ENCODE measurements at regions not wholly inside any gene's neighbourhood (a gene's known extent, or its start where the extent isn't known, plus 50 kb on each side); places are given as distances from the start of the nearest gene placed in this dataset.
A peak's percentile ranks its signal among the peaks of the same experiment; 100 is the strongest.
"Not testable (repeated sequence)": the region's sequence is repeated elsewhere in the genome, so short reads cannot be mapped to it uniquely, and the experiment has no call there.

- peak; percentile 48 for DNase-seq
Measured at GRCh38 chr22:25462474-25463346, 101.8 kb upstream of the GRK3 start.

DNA sequence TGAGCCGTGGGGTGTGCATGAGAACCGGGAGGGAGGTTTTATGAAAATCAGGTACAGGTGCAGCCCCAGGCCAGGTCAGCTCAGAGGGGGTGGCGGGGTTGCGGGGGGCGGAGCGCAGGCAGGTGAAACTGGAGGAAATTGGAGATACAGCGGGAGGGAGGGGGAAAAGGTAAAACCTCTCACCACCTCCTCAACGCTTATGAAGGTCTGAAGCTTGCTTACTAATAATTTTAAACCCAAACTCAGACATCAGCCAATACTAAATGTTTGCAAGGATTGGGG lies 101.2 kb upstream of the GRK3 start:
- not testable (repeated sequence) for DNase-seq

GRCh38 chr22:25464326-25464725 lies 100.1 kb upstream of the GRK3 start:
- DNase-seq, result not testable (repeated sequence)

DNA sequence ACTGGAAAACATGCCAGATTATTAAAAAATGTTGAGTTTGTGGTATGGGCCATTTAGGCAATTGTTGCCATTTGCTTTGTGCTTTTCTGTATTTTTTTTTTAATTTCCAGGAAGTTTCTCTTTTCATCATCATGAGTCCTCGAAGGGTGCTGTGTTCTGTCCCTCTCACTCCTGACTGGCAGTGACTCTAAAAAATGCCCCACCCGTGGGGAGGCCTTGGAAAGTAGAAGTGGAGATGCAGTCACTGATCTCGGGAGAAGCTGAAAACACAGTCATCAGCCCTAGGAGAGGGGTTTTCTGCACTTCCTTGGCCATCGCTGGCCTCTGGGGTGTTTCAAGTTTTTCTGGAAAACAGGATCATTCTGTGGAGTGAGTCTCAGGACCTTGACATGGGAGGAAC lies 98.5 kb upstream of the GRK3 start:
- DNase-seq, result no peak

- DNase-seq, result no peak
Measured at GRCh38 chr22:25472382-25472781, 92.1 kb upstream of the GRK3 start.

- no peak for DNase-seq
Measured at GRCh38 chr22:25475257-25476022, 89.0 kb upstream of the GRK3 start.

GRCh38 chr22:25477358-25477757 lies 87.1 kb upstream of the GRK3 start:
- DNase-seq, result no peak

- DNase-seq, result no peak
Measured at GRCh38 chr22:25478111-25478510, 86.4 kb upstream of the GRK3 start.

DNA sequence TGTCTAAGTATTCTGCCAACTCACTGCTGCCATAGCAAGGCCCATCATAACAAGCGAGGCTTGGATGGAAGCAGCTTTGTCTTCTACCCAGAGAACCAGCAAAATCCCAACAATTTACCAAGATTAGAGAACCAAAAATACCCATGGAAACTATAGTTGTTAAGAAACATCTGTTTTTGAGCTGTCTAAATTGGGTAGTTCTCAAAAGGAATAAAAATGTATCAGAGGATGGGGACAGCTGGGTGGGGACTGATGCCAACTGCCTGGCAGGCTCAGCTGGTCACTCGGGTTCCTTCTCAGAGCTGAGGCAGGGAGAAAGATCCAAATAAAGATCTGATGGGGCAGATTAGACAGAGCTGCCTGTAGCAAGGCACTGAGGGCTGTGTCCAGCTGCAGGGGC lies 85.9 kb upstream of the GRK3 start:
- no peak for DNase-seq

DNA sequence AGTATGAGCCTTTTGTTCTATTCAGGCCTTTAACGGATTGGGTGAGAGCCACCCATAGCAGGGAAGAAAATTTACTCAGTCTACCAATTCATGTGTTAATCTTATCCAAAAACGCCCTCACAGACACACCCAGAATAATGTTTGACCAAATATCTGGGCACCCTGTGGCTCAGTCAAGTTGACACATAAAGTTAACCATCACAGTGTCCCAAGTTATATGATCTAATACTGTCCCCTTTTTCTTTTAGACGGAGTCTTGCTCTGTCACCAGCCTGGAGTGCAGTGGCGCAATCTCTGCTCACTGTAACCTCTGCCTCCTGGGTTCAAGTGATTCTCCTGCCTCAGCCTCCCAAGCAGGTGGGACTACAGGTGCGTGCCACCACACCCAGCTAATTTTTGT lies 83.6 kb upstream of the GRK3 start:
- not testable (repeated sequence) for DNase-seq

- DNase-seq, result no peak
Measured at GRCh38 chr22:25482091-25482760, 82.2 kb upstream of the GRK3 start.

DNA sequence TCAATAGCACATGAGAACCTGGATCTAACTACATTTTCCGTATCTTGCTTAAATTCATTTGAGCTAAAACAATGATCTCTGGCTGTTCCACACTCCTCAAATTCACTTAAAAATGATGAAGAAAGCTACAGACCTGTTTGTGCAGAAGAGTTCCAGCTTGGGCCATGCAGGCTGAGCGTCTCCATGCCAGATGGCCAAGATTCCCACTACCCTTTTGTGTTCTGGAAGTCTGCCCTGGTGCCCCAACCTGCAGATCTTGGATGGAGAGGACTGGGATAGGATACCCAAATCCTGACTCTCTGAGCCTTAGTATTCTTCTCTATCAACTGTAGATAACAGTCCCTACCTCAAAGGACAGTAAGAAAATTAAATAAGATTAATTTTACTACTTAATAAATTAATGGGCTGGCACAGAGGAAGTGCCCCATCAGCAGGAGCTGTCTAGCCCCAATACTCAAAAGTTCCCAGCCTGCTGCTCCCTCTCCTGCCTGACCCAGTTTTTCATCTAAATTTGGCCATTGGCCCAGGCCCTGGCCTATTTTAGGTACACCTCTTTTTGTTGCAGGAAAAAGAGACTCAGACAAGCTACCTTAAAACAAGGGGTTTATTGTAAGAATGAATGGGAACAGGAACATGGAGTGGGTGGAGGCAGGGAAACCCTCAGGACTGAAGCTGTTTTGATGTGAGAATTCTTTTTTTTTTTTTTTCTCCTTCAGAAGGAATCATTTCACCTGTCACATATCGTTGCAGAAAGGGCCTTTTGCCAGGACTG lies 81.4 kb upstream of the GRK3 start:
- no peak for DNase-seq

DNA sequence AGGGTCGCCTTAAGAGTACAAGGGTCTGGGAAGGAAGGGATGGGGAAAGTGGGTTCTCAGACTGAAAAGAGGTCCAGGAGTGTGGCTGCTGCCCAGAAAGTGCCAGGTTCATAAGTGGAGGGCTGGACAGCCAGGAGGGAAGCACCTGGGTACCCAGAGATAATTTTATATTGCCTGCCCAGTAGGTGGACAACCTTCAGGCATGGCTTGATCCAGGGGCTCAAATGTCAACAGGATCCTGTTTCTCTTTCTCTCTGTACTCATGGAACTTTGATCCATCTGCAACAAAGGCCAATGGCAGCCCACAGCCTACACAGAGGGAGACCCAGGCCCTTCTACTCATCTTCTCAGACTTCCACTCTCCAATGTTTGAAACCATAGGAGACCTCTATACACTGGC lies 80.5 kb upstream of the GRK3 start:
- DNase-seq, result no peak

DNA sequence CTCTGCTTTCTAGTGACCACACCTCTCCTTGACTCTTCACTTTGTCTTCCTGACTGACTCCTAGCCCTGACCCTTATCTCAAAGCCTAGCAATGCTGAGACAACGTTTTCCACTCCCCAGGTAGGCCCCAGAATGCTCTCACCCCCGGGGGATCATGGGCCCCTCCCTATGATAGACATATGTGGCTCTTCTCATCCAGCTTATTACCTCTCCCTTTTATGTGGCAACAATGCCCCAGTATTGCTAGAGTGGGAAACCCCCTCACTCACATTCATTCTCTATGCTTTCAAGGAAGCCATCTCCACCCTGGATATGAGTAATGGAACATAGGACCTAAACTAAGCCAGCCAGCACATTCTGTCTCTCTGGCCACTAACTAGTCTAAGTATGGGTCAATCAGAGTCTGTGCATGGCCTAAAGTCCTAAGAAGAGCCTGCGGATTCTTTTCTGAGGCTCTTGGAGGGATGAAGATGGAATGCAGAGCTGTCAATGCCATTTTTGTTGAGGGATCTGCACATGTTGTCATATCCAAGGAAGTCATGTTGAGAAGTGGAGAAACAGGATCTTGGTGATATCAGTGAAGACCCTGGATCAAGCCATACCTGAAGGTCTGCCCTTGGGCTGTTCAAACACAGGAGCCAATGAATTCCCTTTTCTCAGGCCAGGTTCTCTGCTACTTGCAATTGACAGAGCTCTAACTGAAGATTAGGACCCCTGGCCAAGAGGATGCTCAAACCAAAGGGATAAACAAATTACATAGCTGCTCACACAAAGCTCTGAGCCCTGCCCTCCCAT lies 79.8 kb upstream of the GRK3 start:
- no peak for DNase-seq

GRCh38 chr22:25485626-25486545 lies 78.6 kb upstream of the GRK3 start:
- peak; percentile 1 for DNase-seq

- no peak for DNase-seq
Measured at GRCh38 chr22:25487508-25487907, 77.0 kb upstream of the GRK3 start.

- DNase-seq, result peak; percentile 50
Measured at GRCh38 chr22:25488244-25489020, 76.0 kb upstream of the GRK3 start.

DNA sequence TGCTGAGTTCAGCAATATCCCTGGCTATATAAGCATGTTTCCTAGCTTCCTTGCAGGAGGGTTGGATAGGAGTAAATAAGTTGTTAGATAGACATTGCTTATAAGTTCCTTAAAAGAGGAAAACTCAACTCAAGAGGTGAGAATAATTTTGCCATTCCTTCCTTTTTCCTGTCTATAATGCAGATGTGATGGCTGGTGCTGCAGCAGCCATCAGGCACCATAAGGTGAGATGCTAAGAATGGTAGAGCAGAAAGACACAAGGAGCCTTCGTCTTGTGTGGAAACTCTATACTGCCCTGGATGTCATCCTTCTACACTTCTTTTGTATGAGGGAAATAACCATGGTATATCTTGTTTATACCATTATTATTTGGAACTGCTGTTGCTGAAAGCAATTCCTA lies 74.5 kb upstream of the GRK3 start:
- DNase-seq, result no peak

GRCh38 chr22:25490896-25491295 lies 73.6 kb upstream of the GRK3 start:
- DNase-seq, result no peak

DNA sequence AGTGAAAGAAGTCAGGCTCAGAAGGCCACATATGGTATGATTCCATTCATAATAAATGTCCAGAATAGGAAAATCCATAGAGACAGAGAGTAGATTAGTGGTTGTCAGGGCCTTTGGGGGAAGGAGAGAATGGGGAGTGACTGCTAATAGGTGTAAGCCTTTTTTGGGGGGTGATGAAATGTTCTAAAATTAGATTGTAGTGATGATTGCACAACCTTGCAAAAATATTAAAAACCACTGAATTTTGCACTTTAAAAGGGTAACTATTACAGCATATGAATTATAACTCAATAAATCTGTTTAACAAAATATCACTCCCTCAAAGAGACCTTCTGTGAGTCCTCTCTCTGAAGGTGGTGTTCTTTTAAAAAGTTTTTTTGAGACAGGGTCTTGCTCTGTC lies 72.3 kb upstream of the GRK3 start:
- no peak for DNase-seq

All from HCEC 1CT (cell line).